H1 (cell line): ENCODE measurements at regions not wholly inside any gene's neighbourhood (a gene's known extent, or its start where the extent isn't known, plus 50 kb on each side); places are given as distances from the start of the nearest gene placed in this dataset.

Source experiments
- CHD2 ChIP-seq: IDR thresholded peaks from 2 replicates; pipeline ENCODE4 v1.6.1; 2012; ENCODE audit warnings: low read length, improper control_type of control experiment
- EGR1 ChIP-seq: IDR thresholded peaks from 2 replicates; pipeline ENCODE4 v1.6.1; 2011; ENCODE audit warnings: low read depth, low read length, borderline replicate concordance
- GABPA ChIP-seq: IDR thresholded peaks from 2 replicates; pipeline ENCODE4 v1.6.1; 2011; ENCODE audit warnings: mild to moderate bottlenecking, low read length, moderate library complexity, borderline replicate concordance; ENCODE audit not compliant: insufficient read depth
- POLR2AphosphoS5 ChIP-seq: IDR thresholded peaks from 2 replicates; pipeline ENCODE4 v1.6.1; 2011; ENCODE audit warnings: low read depth, low read length
- RBBP5 ChIP-seq: IDR thresholded peaks from 2 replicates; pipeline ENCODE4 v1.7.1; 2012; ENCODE audit warnings: low read depth, mild to moderate bottlenecking, inconsistent platforms, low read length, moderate library complexity, borderline replicate concordance
- RXRA ChIP-seq: IDR thresholded peaks from 2 replicates; pipeline ENCODE4 v1.6.1; 2011; ENCODE audit warnings: low read depth, mild to moderate bottlenecking, low read length, moderate library complexity; ENCODE audit not compliant: insufficient read depth
- SP1 ChIP-seq: IDR thresholded peaks from 2 replicates; pipeline ENCODE4 v1.6.1; 2011; ENCODE audit warnings: low read depth, low read length

GRCh38 chr9:73573235-73573634 lies 421.6 kb downstream of the ANXA1 start (continued):
- TF ChIP-seq CHD2 (no peak), POLR2AphosphoS5 (no peak), SP1 (no peak), GABPA (no peak), RBBP5 (no peak), RXRA (no peak), EGR1 (no peak)
